GM10266 (cell line): ENCODE measurements at regions not wholly inside any gene's neighbourhood (a gene's known extent, or its start where the extent isn't known, plus 50 kb on each side); places are given as distances from the start of the nearest gene placed in this dataset.

Experiments
- DNase-seq: peaks from one replicate; pipeline ENCODE4 v3.0.0; 2012; ENCODE audit errors: extremely low spot score
- CTCF ChIP-seq: IDR thresholded peaks from 2 replicates; pipeline ENCODE4 v1.5.1; 2012; ENCODE audit warnings: mild to moderate bottlenecking, low read depth; ENCODE audit not compliant: control insufficient read depth, insufficient read depth; ENCODE audit errors: missing control alignments

DNA sequence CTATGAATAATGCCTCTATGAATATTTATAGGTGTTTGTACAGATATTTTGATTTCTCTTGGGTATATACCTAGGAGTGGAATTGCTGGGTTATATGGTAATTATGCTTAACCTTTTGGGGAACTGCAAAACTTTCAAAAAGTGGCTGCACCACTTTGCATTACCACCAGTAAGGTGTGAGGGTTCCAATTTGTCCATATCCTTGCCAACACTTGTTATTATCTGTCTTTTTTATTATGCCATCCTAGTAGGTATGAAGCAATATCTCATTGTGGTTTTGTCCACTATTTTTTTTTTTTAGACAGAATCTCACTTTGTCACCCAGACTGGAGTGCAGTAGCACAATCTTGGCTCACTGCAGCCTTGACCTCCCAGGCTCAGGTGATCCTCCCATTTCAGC is 112.2 kb upstream of the FBXO11 start:
- DNase-seq: no peak
- TF ChIP-seq CTCF: no peak

DNA sequence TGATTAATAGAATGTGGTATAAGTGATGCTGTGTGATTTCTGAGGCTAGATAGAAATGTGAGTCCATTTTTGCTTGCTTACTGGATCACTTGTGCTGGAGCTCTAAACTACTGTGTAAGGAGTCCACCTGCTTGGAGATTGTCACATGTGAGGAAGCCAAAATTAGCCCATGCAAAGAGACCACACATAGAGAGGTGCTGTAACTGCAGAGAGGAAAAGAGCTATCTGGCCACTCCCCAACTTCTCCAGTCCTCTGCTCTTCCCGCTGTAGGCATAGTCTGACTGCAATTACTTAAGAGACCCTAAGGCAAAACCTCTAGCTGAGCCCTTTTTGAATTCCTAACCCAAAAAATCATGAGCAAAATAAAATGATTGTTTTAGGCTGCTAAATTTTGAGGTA is 120.6 kb upstream of the FBXO11 start:
- DNase-seq: no peak
- TF ChIP-seq CTCF: no peak

- no peak for TF ChIP-seq CTCF
- no peak for DNase-seq
These were observed 126.5 kb upstream of the FBXO11 start for GRCh38 chr2:48032765-48033164.

GRCh38 chr2:48034295-48034694 is 128.0 kb upstream of the FBXO11 start:
- DNase-seq: no peak
- TF ChIP-seq CTCF: no peak

GRCh38 chr2:48036312-48036711 is 130.0 kb upstream of the FBXO11 start:
- DNase-seq: no peak
- no peak for TF ChIP-seq CTCF

DNA sequence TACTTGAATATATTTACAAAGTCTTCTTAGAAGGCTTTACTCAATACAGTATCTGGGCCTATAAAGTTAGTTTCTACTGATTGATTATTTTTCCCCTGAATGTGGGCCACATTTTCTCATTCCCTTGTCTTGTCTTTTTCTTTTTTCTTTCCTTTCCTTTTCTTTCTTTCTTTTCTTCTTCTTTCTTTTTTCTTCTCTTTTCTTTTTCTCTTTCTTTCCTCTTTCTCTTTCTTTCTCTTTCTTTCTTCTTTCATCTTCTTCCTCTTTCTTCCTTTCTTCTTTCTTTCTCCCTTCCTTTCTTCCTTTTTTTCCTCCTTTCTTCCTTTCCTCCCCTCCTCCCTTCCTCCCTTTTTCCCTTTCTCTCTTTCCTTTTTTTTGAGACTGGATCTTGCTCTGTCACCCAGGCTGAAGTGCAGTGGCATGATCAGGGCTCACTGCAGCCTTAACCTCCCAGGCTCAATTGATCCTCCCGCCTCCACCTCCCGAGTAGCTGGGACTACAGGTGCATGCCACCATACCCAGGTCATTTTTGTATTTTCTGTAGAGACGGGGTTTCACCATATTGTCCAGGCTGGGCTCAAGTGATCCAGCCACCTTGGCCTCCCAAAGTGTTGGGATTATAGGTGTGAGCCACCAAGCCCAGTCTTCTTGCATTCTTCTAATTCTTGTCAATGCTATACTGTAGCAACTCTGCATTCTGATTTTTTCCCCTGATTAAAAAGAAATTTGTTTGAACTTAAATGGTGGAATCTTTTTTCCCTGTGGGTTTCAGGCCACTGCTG is 133.1 kb upstream of the FBXO11 start:
- no peak for DNase-seq
- TF ChIP-seq CTCF: no peak

GRCh38 chr2:48043131-48043700 is 136.9 kb upstream of the FBXO11 start:
- no peak for DNase-seq
- TF ChIP-seq CTCF: no peak
